ENCODE measurements at regions not wholly inside any gene's neighbourhood (a gene's known extent, or its start where the extent isn't known, plus 50 kb on each side); places are given as distances from the start of the nearest gene placed in this dataset.
"Not testable (repeated sequence)": the region's sequence is repeated elsewhere in the genome, so short reads cannot be mapped to it uniquely, and the experiment has no call there.

DNA sequence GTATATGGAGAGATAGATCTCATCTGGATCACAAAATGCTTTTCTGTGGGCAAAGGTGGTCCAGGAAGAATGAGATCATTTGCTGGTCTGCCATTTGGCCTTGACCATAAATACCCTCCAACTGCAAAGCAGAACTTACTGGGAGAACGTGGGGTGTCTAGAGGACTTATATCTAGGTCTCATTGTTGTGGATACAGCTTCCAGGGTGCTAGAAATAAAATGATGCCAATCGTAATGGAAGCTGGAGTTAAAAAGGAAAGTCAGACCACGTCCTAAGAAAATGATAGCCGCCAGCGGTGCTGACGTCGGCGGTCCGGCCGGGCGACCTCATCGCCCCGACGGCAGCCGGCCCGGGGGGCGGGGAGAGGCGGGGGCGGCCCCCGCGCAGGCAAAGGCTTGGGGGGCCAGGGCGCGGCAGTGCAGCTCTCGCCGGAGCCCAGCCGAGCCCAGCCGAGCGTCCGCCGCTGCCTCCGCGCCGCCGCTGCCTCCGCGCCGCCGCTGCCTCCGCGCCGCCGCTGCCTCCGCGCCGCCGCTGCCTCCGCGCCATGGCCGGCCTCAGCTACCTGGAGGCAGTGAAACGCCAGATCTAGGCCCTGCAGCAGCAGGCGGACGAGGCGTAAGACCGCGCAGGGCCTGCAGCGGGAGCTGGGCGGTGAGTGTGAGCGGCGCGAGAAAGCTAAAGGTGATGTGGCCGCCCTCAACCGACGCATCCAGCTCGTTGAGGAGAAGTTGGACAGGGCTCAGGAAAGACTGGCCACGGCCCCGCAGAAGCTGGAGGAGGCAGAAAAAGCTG, 89.5 kb downstream of the EOMES start:
- DNase-seq: peak in 7 of 10 donors; percentile 12 to 88 (median 23)
- intact Hi-C loops (cut with DNase I): no loop called here

DNA sequence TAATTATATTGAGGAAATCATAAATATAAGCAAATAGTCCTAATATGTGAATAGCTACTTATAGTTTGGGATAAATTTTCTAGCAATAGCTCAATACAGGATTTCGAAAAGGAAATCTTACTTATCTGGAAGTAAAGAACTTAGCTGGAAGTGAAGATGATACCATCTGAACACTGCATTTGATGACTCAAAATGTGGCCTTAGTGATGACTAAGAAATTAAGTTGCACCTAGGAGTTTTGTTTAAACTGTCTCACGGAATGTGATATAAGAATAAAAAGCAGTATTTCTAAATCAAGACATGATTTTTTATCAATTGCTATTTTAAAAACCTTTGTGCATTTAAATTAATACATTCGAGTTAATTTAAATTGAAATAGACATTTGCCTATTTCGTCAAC, 91.2 kb downstream of the EOMES start:
- no peak for DNase-seq
- intact Hi-C loops (cut with DNase I): no loop called here

DNA sequence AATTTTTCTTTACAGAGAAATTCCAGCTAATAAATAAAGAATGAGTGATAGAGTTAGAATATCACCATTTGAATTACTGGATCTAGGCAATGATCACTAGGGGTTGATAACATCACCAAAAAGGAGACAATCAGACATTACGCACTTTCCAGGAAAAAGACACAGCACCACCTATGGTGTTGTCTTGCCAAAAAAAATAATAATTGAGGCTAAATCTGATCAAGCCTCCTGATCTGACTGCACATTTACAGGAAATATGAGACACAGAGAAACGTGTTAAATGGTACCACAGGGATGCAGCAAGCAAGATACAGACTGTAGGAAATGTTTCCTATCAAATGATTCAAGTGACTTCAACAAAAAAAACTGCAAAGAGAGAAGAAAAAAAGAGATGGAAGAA, 92.8 kb downstream of the EOMES start:
- intact Hi-C loops (cut with DNase I): no loop called here

DNA sequence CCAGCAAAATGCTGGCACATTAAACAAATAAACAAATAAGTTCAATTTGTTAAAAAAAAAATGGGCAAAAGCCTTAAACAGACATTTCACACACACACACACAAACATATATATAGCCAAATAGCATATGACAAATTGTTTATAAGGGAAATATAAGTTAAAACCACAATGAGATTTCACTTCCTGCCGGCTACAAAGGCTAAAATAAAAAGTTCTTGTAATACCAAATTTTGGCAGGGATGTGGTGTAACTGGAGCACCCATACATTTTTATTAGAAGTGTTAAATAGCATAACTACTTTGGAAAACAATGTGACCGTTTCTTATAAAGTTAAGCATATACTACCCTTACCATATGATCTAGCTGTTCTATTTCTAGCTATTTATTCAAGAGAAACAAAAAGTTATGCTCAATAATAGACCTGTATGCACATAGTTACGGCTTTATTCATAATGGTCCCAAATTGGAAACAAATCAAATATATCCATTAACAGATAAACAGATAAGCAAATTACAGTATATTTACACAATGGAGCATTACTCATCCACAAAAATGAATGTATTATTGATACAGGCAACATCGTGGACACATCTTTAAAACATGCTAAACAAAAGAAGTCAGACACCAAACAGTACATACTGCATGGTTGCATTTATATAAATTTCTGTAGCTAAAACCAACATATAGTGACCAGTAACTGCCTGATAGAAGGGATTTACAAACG, 93.9 kb downstream of the EOMES start:
- intact Hi-C loops (cut with DNase I): no loop called here
- DNase-seq: no peak

More for the DNA sequence above, 92.8 kb downstream of the EOMES start:
- DNase-seq: no peak

DNA sequence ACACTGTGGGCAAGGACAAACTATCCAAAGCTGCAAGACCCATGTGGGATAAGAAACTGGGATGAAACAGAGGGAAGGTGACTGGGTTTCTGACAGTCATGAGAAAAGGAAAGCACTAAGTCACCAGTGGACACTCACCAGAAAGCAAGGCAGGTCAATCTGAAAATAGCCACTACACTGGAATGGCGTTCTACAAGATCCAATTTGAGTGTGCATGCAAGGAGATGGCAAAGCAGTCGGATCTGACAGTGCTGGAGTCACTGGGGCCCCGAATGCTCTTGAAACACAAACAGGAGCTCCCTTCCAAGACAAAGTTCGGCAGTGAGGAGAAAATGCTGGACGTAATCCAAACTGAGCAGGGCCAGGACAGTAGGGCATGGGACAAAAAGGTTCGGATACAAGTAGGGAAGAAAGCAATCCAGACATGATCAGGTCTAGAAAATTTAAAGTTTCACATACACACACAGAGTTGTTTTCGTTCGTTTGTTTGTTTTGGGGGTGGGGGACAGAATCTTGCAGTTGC, 95.5 kb downstream of the EOMES start:
- DNase-seq: no peak
- intact Hi-C loops (cut with DNase I): no loop called here

DNA sequence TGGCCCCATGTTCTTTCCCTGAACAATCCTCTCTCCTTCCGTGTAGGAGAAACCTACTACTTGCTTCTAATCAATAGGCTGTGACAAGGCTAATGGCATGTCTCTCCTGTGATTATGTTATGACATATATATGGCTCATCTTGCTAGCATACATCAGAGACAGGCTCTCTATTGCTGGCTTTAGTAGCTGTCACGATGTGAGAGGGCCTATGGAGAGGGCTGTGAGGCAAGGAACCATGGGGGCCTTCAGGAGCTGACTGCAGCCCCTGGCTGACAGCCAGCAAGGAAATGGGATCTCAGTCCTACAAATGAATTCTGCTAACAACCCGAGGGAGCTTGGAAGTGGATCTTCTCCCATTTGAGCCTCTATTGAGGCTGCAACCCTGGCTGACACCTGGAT, 96.3 kb downstream of the EOMES start:
- intact Hi-C loops (cut with DNase I): no loop called here
- DNase-seq: no peak

DNA sequence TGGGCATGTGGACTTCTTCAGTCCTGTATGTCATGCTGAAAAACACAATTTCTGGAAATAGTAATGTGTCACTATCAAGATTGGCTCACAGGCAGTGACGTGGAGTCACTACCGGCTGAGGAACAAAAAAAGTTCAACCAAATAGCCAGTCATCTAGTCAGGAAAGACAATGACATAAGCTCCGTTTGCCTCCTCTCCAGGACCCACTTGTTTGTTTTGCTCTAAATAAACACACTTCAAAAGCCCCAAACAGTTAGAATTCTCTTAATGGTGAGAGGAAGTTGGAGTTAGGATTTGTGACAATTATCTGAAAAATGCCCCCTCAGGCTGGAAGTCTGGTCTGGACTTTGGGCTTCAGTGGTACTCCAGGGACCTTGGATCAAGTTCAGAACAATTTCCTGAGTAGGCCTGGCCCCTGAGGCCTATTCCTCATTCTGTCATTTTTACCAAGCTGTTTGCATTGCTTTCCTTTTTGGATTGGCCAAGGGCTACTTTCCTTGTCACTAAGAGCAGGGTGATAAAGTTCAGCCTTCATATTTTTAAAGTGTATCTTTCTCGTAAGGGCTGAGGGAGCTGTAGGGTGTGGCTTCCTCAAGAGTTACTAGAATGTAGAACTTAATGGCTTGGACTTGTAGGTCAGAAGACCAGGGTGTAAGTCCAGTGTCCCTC, 98.9 kb downstream of the EOMES start:
- no peak for DNase-seq
- intact Hi-C loops (cut with DNase I): no loop called here

DNA sequence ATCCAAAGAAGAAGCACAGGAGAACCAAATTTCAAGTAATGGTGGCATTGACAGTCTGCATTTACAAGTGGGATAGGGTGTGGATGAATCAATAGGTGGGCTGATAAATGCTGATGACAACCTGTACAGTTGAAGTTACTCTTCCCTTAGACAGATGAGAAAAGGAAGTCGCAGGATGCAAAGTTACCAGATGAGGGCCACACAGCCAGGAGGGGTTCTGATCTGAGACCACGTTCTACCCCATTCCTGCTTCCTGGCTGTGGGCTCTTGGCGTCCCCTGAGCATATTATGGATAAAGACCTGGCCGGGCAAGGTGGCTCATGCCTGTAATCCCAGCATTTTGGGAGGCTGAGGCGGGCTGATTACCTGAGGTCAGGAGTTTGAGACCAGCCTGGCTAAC, 104.6 kb downstream of the EOMES start:
- intact Hi-C loops (cut with DNase I): no loop called here
- no peak for DNase-seq

DNA sequence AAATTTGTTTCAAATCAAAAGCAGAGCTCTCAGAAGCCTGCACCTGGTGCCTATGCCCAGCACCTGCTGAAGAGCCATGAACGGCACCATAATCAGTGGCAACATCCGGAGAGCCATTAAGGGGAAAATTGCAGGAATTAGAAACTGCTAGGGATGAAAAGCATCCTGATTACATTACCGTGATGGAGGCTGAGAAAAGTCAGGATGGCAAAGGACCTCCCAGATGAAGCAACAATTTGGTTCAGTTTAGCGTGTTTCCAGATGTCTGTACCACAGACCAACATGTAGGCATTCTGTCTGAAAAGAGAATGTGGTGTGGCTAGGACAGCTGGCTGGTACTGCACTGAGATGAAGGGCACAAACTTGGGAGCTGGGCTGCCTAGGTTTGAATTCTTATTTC, 106.1 kb downstream of the EOMES start:
- DNase-seq: no peak
- intact Hi-C loops (cut with DNase I): no loop called here

DNA sequence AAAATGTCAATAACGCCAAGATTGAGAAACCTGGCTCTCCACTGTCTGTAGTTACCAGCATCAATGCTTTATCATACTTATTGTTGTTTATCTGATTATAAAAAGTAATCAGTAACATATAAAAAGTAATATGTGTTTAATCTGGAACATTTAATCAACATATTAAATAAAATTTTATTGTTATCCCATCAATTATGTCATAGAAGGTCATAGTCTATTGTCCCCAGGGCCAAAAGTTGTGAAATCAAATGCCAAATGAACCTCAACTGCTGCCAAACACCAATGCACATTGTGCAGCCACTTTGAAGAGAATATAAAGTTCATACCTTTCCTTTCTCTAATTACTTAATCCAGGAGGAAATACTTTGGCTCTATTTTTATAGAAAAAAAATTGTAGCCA, 106.6 kb downstream of the EOMES start:
- DNase-seq: no peak
- intact Hi-C loops (cut with DNase I): no loop called here

DNA sequence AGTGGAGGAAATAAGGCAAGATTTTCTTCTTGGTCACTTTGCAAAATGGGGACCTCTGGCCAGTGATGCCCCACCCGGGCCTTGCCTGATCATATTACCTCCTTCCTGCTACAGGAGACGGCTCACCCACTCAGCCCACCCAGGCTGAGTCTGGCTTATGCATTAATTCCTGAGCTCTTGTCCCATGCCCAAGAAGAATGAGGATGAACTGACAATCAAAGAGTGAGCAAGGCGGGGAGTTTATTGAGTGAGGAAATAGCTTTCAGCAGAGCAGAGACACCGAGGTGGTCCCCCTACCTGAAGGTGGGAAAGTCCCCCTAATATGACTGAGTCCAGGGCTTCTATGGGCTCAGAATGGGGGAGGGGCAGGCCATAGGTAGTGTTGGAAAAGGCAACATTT, 107.5 kb downstream of the EOMES start:
- intact Hi-C loops (cut with DNase I): no loop called here
- DNase-seq: no peak

DNA sequence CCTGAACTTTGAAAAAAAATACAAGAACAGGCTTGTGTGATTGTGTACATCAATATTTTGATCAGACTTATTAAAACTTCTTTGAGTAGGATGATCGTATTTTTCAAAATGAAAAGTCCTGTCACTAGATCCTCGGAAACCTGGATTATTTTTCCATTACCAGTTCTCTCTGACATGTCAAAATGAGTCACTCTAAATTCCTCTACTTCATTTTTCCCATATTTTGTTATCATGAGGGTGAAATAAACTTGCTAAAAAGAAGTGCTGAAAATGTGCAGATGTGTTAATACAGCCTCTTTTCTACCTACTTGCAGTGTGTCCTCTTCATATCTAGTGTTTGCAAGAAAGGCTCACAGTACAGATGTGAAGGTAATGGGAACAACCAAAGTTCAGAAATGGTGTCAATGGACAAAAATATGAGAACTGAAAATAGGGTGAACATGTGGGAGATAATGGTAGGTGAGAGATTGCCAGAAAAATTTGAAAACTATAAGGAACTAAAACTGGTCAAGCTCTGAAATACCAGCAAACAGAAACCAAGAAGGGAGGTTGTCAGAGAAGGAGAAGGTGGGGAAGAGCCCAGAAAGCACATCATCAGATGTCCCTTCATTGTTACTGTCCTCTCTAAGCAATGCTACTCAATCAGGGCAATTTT, 108.2 kb downstream of the EOMES start:
- intact Hi-C loops (cut with DNase I): no loop called here
- no peak for DNase-seq

DNA sequence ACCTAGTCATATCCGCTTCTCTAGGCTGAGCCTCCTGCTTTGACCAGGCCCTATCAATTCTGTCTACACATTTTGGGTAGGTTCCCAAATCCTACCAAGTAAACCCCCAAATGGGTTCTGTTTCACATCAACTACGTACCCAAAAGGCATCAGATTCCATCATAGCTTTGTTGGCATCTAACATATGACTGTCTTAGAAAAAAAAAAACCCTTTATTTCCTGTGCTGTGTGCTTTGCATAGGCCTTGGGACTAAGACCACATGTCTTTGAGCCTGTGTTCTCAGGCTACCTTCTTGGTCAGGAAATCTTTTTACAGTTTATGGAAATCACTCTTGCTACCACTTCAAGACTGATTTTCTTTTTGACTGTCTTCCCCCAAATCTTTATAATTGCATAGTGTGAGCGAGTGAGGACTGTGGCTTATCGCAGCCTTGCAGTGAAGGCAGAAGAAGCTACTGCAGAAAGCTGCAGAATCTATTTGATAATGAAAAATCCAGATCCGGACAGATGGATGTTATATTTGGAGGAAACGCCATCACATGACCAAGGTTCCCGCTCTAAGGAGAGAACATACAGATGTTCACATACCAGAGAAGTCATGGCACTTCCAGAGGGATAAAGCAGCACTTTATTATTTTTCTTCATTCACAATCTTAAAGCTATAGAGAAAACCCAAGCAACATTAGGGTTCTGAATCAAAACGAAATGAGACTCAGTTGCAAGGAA, 111.2 kb downstream of the EOMES start:
- intact Hi-C loops (cut with DNase I): no loop called here
- no peak for DNase-seq

DNA sequence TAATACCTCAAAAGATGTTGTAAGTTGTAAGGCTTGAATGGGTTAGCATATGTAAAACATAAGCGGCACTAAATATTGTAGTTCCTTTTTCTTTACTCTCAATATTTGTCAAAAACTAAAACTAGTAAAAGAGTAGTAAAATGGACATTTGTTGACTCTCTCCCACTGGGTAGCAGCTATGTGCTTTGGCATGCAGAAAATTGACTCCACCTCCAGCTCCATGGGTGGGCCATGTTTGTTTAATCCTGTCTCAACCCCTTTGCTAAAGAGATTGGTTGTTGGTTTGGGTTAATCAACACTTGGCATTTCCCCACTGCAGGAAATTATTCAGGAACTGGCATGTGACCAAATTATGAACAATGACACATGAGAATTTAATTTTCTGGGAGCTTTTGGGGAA, 114.8 kb downstream of the EOMES start:
- no peak for DNase-seq
- intact Hi-C loops (cut with DNase I): no loop called here

DNA sequence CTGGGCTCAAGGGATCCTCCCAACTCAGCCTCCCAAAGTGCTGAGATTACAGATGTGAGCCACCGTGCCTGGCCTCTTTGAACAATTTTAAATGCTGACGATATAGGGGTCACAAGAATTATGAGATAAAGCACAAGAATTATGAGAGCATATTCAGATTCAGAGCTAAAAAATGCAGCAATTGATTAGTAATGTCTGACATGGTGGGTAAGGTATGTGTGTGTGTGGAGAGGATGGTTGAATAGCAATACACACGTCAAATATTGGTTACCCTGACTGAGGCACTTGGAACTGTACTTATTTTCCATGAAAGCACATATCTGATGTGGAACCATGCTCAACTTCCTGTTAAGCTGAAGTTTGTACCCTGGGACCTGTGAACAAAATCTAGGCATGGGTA, 115.6 kb downstream of the EOMES start:
- DNase-seq: no peak
- intact Hi-C loops (cut with DNase I): no loop called here

DNA sequence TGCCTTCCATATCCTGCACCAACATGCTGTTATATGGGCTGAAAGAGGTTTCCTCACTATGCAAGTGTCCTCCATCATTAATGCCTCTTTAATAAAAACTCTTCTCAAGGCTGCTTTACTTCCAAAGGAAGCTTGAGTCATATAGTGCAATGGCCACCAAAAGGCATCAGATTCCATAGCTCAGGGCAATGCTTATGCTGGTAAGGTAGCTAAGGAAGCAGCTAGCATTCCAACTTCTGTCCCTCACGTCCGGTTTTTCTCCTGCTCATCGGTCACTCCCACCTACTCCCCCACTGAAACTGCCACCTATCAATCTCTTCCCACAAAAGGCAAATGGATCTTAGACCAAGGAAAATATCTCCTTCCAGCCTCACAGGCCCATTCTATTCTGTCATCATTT, 117.1 kb upstream of the SLC4A7 start:
- intact Hi-C loops (cut with DNase I); DNase-seq: not testable (repeated sequence)

DNA sequence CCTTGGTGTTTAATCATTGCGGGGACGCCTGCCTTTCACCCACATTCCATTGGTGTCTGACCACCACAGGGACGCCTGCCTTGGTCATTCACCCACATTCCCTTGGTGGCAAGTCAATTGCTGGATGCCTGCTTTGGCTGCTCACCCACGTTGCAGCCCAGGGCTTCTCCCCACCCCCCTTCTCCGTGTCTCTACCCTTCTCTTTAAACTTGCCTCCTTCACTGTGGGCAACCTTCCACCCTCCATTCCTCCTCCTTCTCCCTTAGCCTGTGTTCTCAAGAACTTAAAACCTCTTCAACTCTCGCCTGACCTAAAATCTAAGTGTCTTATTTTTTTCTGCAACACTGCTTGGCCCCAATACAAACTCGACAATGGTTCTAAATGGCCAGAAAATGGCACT, 115.6 kb upstream of the SLC4A7 start:
- intact Hi-C loops (cut with DNase I); DNase-seq: not testable (repeated sequence)

DNA sequence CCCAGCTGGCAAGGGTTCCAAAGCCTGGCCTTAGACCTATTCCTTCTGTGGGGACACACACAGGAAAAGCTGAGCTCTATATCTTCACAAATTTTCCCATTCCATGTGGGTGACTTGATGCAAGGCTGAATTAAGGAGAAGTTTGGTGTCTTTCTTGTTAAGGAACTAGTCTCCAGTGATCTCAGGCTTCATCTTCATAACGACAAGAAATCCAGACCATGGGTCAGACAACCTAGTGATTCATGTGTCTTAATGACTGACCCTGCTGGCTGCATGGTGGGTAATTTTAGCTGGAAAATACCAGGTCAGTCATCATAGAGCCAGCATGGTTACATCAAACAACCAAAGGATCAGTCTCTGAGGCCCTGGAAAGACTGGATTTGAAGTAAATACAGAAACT, 112.7 kb upstream of the SLC4A7 start:
- DNase-seq: no peak
- intact Hi-C loops (cut with DNase I): no loop called here

DNA sequence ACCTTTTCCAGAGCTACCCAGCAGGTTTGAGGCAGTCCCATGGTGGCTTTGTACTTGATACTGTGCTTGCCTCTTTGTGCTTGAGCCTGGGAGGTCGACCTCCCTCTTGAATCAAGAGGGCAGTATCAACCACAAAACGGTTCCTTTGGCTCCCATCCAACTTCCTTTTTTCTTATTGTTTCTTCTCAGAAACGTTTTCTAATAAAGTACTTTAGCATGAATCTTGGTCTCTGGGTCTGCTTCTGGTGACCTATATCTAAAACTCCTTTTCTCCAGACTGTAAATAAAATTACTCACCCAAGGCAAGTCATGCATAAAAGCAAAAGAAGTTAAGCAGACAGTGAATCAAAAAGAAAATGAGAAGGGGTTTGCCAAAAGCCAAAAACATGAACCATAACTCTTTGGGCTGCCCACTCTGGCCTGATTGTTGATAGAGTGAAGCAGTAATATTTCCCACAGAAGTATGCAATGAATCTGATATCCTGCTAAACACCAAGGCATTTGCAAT, 112.2 kb upstream of the SLC4A7 start:
- no peak for DNase-seq
- intact Hi-C loops (cut with DNase I): no loop called here

DNA sequence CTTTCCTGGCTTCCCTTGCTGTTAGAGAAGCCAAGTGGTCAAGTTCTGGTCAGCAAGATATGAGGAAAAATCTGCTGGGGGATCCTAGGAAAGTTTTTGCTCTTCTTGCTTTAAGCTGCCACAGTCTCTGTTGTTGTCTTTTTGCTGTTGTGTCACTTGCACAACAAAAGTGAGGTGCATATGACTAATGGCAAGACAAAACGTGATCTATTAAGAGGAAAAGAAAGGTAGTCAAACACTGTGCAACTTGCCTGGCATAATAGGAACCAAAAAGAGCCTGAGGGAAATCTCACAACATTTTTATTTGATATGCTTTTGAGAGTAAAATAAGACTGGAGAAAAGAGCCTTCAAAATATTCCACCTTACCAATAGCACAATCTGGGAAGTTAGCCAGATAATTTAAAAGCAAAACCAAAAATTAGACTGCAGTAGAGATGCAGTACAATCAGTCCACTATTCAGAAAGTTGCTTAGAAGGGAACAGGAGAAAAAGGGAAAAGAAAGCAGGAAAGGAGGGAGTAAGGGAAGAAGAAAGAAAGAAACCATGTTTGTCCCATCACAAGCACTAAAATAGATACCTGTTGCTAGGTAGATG, 110.0 kb upstream of the SLC4A7 start:
- DNase-seq: no peak
- intact Hi-C loops (cut with DNase I): no loop called here
